NCI-H2029 treated with DMSO at 0.1 percent for 48 hours (cell line): ENCODE measurements at regions not wholly inside any gene's neighbourhood (a gene's known extent, or its start where the extent isn't known, plus 50 kb on each side); places are given as distances from the start of the nearest gene placed in this dataset.

Experiments
- DNase-seq: peaks from one replicate; lab custom pipeline; 2025; lab: John Stamatoyannopoulos, UW

DNA sequence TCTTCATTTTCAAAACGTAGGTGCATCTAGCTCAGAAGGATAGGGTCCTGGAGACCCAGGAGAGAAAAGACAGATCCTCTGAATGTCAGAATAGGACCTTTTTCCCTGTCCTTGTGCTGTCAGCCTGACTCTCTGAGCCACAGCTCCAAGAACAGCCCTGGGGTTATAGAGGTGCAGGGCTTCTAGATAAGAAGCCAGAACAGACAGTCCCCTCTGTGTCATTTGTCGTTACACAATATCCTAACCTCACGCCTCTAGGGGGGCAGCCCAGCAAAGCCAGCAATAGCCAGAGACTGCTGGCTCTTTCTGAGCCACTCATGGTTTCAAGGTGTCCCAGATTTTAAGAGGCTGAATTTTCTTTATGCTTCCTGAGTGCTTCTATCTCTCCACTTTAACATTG lies 153.2 kb upstream of the THBS1 start:
- DNase-seq = no peak

GRCh38 chr15:39429898-39430357 lies 151.0 kb upstream of the THBS1 start:
- DNase-seq = peak; percentile 3

GRCh38 chr15:39430389-39430788 lies 150.5 kb upstream of the THBS1 start:
- DNase-seq = no peak

DNA sequence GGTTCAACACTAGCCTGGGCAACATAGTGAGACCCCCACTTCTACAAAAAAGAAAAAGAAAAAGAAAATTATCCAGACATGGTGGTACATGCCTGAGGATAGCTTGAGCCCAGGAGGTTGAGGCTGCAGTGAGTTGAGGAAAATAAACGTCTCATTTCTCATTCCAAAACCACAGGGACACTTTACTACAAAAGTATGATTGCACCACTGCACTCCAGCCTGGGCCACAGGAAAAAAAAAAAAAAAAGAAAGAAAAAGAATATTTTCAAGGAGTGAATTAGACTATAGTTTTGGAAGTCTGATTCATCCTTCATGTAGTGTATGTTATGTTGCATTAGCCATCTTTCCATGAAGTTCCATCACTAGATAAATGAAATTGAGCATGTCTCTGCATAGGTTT lies 149.5 kb upstream of the THBS1 start:
- no peak for DNase-seq

GRCh38 chr15:39432026-39432425 lies 148.9 kb upstream of the THBS1 start:
- no peak for DNase-seq

DNA sequence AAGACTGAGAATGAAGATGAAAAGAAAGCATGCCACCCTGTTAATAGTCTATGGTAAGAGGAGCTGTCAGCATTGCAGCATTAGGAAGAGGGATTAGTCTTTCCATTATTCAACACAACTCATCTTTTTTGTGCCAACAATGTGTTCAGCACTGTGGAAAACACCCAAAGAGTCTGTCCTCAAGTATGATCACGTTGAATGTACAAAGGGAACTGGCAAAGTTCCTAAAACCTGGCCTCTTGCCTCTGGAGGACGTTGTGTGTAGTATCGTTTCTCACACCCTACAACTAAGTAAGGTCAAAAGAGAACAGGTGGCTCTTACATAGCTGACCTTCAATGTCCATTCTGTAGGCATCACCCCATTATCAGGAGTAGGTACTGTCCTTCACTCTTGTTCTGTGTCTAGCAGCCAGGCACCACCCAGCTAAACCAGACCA lies 147.9 kb upstream of the THBS1 start:
- peak; percentile 2 for DNase-seq

DNA sequence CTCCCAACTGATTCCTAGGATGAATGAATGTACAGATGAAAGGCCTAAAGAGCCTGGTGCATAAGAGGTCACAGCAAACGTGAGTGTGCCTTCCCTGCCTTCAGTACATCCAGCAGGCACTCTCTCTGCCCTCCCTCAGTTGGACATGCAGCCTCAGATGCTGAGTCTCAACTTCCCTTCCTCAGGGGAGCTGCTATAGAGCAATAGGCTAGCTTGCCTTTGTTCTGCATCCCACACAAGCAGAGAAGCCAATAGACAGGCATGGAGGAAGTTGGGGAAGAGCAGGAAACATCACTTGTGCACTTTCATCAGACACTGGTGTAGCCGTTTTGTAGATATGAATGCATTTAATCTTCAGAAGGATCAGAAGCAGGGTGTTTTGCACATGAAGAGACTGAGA lies 147.5 kb upstream of the THBS1 start:
- DNase-seq = no peak

DNA sequence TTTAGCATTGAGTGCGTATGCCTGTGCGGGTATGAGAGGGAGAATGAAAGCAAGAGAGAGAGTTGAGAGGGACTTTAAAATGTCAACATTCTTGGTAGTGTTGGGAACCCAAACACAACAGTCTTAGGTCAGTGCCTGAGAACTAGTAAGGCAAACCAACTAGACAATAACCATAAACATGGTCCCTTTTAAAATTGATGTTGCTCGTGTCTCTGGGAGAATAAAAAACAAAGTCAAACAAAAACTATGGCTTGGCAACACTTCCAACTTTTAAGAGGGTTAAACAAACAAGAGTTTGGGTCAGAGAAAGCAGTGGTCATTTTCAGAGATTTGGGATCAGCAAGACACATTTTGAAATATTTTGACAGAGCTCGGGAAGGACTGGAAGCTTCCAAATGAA lies 146.7 kb upstream of the THBS1 start:
- DNase-seq = no peak

DNA sequence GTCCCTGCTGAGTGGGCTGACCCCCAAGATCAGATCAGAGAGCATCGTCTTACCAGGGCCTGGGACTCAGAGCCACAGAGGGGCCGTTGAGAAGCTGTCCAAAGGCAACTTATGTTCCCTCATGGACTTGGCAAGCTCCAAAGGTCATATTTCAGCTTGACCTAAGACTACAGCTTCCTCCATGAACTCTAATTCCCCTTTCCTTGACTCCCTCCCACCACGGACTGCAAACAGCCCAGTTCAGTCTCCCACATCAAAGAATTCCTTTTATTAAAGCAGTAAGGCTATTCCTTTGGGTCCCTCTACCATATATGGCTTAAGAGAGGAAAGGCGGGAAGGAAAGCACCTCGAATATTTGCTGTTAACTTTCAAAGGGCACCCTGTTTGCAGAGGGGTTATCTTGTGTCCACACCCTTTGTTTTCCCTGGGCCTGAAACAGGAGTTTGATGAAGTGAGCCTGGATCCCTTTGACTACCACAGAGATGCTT lies 146.1 kb upstream of the THBS1 start:
- DNase-seq = no peak

- DNase-seq = no peak
Measured at GRCh38 chr15:39435244-39435643, 145.6 kb upstream of the THBS1 start.

GRCh38 chr15:39438260-39438659 lies 142.6 kb upstream of the THBS1 start:
- DNase-seq = no peak

GRCh38 chr15:39438799-39439592 lies 141.9 kb upstream of the THBS1 start:
- DNase-seq = no peak

DNA sequence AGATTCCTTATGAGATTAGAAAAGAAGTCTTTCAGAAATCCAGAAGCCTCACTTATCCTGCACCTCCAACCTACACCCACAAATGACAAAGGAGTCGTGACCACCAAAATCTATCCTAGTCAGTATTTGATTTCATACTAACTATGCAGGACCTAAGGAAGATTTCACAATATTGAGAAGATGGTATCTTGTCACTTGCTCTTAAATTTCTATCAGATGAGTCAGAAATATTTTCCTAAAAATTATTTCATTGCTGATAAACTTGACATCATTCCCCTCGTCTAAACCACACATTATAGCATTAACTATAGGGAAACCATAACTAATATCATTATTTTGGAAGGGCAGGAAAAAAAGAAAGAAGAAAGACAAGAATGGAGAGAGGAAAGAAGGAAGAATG lies 138.0 kb upstream of the THBS1 start:
- no peak for DNase-seq

GRCh38 chr15:39443659-39444219 lies 137.1 kb upstream of the THBS1 start:
- no peak for DNase-seq

DNA sequence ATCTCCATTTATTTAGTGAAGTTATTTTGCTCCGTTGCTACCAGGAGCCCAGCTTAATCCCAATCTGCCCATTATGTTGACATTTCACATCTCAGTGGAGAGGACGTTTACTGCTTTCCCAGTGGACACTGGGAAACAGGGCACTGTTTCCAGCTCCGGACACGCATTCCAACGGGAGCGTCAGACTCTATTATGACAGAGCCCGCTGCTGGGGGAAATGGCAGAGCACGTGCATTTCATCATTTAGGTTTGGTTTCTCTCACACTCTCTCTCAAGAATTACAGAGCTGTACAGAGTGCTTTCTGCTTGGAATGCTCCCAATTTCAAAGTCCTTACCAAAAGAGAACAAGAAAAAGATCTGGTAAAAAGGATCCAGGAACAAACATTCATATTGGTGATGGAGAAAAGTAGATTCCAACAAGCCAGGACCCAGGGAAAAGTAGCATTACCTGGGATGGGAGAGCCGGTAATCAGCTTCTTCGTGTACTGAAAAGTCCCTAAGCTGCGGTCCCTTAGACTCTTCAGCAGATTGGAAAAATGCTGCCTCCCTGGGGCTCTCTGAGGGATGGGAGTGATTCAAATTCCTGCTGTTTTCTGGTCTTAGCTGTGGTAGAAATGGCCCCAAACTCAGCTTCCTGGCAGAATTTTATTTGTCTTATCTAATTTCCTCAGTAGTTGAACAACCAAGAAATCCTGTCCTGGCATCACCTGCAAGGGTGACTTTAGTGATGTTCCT lies 136.0 kb upstream of the THBS1 start:
- DNase-seq = no peak

DNA sequence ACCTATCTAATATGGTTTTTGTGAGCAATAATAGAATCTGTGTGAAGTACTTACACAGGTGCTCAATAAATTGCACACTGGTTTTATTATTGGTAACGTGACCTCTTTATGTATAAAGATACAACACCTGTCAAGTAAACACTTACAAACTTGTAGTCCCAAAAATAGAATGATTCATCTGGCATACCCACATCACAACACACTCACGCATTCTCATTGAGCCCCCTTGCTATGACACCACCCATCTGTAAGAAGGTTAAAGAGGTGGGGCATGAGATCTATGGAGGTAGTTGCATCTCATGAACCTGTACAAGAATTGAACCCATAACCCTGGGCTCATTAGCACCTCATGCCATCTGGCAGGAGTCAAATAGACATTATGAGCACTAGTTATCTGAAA lies 134.9 kb upstream of the THBS1 start:
- no peak for DNase-seq

- no peak for DNase-seq
Measured at GRCh38 chr15:39447346-39447745, 133.5 kb upstream of the THBS1 start.

DNA sequence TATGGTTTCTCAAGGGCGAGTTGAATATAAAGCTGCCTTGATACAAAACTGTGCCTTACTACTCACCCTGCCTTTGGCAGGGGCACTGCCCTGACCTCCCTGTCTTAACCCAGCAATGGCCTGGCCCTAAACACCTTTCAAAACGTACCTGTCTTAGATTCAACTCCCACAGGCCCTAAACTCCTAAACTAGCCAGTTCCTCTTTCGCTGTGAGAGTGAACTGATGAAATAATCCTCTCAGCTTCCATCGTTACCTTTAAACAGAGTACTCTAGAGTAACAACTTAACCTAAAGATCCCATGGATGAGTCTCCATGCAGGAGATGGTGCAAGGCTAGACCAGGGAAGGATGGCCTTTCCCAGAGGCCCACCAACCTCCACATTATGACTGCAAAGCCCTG lies 133.0 kb upstream of the THBS1 start:
- DNase-seq = no peak

DNA sequence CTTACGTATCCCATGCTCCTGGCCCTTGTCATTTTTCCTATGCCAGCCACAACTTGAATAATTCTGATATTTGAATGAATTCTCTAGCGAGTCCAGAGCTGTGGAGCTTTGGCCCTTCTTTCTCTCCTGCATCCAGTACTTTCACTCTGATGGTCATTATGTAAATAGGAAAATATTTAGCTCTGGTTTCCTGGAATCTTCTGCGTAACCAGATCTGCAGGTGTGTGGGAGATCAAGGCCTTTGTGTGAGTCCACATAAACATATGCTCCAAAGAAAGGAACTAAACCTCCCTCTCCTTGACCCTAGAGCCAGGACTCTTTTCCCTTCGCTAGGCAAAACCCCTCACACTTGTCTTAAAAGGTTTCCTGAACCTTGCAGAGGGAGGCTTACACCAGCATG lies 132.5 kb upstream of the THBS1 start:
- DNase-seq = no peak

DNA sequence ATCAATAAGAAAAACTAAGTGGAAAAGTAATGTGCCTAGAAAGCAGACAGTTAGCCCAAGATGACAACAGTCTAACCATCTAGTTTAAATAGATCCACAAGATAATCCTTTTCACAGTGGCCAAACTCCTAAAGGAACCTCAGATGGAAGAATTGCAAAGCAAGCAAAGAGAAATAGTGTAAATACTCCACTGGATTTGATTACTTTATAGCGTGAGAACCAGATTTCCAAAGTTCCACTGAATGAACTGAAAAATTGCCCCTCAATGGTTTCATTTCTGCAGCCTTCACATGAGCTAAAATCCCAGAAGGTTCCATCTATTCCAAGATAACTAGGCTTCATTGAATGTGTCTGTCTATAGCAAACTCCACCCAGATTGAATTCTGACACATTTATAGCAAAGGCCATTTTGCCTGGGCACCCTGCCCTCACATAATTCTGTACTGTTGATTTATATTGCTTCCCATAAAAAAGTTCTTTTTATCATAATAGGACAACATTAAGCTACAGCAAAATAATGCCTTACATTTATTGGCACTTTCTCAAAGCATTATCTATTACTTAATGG lies 129.7 kb upstream of the THBS1 start:
- no peak for DNase-seq

DNA sequence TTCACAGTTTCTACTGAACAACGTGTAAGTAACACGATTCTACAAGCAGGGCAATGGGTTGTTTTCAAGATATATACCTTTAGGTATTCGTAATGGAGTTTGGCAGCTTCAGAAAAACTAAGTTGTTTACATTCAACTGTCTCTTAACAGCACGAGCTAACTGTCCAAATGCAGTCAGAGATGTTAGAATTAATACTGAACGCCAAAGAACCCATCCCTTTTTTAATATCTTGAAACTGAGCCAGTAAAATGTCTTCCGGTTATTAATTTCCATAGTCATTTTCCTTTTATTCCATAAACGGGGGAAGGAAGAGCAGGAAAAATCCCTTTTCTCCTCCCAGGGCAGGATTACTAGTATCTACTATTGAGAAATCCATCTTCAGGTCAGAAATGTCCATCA lies 129.0 kb upstream of the THBS1 start:
- no peak for DNase-seq

GRCh38 chr15:39453620-39454019 lies 127.3 kb upstream of the THBS1 start:
- no peak for DNase-seq
